WTC11 (cell line): ENCODE measurements at regions not wholly inside any gene's neighbourhood (a gene's known extent, or its start where the extent isn't known, plus 50 kb on each side); places are given as distances from the start of the nearest gene placed in this dataset.

Experiments
- ATAC-seq: fragments of 200-7000 bp; cut with Tn5 transposase; 2 replicates; pipeline ENCODE4 v1.10.0; 2021; ENCODE audit warnings: mild to moderate bottlenecking, moderate library complexity
- CTCF ChIA-PET: fragments of 300-600 bp; sonication (Branson Sonifier 250); formaldehyde crosslinking; loops from one replicate; lab custom pipeline; 2021; ENCODE audit warnings: antibody characterized with exemption; lab: Charles Lee
- POLR2A ChIA-PET: fragments of 350-600 bp; sonication (Branson Sonifier 250); formaldehyde crosslinking; loops from one replicate; lab custom pipeline; 2021; ENCODE audit warnings: antibody characterized with exemption; lab: Charles Lee
- DNase-seq: peaks from one replicate; pipeline ENCODE4 v3.0.0; 2021; ENCODE audit warnings: low spot score
- H3K27ac Mint-ChIP-seq: 2 replicates; pipeline ENCODE4 v1.8.0; 2021; ENCODE audit warnings: mixed read lengths
- H3K27me3 Mint-ChIP-seq: 2 replicates; pipeline ENCODE4 v1.8.0; 2021; ENCODE audit warnings: low read depth, mild to moderate bottlenecking, moderate library complexity, mixed read lengths
- H3K36me3 Mint-ChIP-seq: 2 replicates; pipeline ENCODE4 v1.8.0; 2021; ENCODE audit warnings: mixed read lengths
- H3K4me1 Mint-ChIP-seq: 2 replicates; pipeline ENCODE4 v1.8.0; 2022; ENCODE audit warnings: mixed read lengths
- H3K4me3 Mint-ChIP-seq: 2 replicates; pipeline ENCODE4 v1.8.0; 2021; ENCODE audit warnings: mild to moderate bottlenecking, moderate library complexity, mixed read lengths
- H3K9me3 Mint-ChIP-seq: 2 replicates; pipeline ENCODE4 v1.8.0; 2021; ENCODE audit warnings: mixed read lengths
- CREM ChIP-seq: sonication (generic); formaldehyde crosslinking; IDR thresholded peaks from 2 replicates; pipeline ENCODE4 v1.8.1; 2022; ENCODE audit warnings: mild to moderate bottlenecking, missing genetic modification reagents, moderate library complexity
- EMX1 ChIP-seq: fragments of 250-450 bp; sonication (Bioruptor Pico); IDR thresholded peaks from 2 replicates; pipeline ENCODE4 v1.8.0; 2021; ENCODE audit warnings: mild to moderate bottlenecking
- GTF2I ChIP-seq: fragments of 250-450 bp; sonication (Bioruptor Pico); conservative IDR thresholded peaks from 2 replicates; pipeline ENCODE4 v1.4.0; 2021; ENCODE audit warnings: mild to moderate bottlenecking
- HMGA2 ChIP-seq: fragments of 250-450 bp; sonication (Bioruptor Pico); IDR thresholded peaks from 2 replicates; pipeline ENCODE4 v1.4.0; 2021; ENCODE audit warnings: mild to moderate bottlenecking, moderate library complexity
- JAZF1 ChIP-seq: fragments of 250-450 bp; sonication (Bioruptor Pico); IDR thresholded peaks from 2 replicates; pipeline ENCODE4 v1.9.0; 2021; ENCODE audit warnings: moderate library complexity, mild to moderate bottlenecking, inconsistent platforms
- KAT7 ChIP-seq: sonication (generic); formaldehyde crosslinking; IDR thresholded peaks from 2 replicates; pipeline ENCODE4 v1.8.1; 2023; ENCODE audit warnings: missing genetic modification reagents, mild to moderate bottlenecking, borderline replicate concordance
- MYBL2 ChIP-seq: sonication (generic); formaldehyde crosslinking; IDR thresholded peaks from 2 replicates; pipeline ENCODE4 v1.8.1; 2023; ENCODE audit warnings: mild to moderate bottlenecking, moderate library complexity, missing genetic modification reagents
- NR2C2 ChIP-seq: sonication (generic); formaldehyde crosslinking; IDR thresholded peaks from 2 replicates; pipeline ENCODE4 v1.8.0; 2022; ENCODE audit warnings: mild to moderate bottlenecking, missing genetic modification reagents
- RELA ChIP-seq: sonication (generic); formaldehyde crosslinking; IDR thresholded peaks from 2 replicates; pipeline ENCODE4 v1.8.1; 2022; ENCODE audit warnings: missing genetic modification reagents, mild to moderate bottlenecking, borderline replicate concordance
- RORB ChIP-seq: fragments of 250-450 bp; sonication (Bioruptor Pico); IDR thresholded peaks from 2 replicates; pipeline ENCODE4 v1.9.0; 2021; ENCODE audit warnings: mild to moderate bottlenecking
- TCF7 ChIP-seq: sonication (generic); formaldehyde crosslinking; IDR thresholded peaks from 2 replicates; pipeline ENCODE4 v1.8.0; 2022; ENCODE audit warnings: mild to moderate bottlenecking, low read depth, missing genetic modification reagents, moderate library complexity
- TEAD1 ChIP-seq: sonication (generic); formaldehyde crosslinking; IDR thresholded peaks from 2 replicates; pipeline ENCODE4 v1.8.0; 2022; ENCODE audit warnings: mild to moderate bottlenecking, missing genetic modification reagents
- TEAD4 ChIP-seq: sonication (generic); formaldehyde crosslinking; IDR thresholded peaks from 2 replicates; pipeline ENCODE4 v1.8.0; 2022; ENCODE audit warnings: mild to moderate bottlenecking, missing genetic modification reagents
- ZNF416 ChIP-seq: fragments of 250-450 bp; sonication (Bioruptor Pico); IDR thresholded peaks from 2 replicates; pipeline ENCODE4 v1.9.0; 2021; ENCODE audit warnings: mild to moderate bottlenecking, inconsistent platforms
- ZNF423 ChIP-seq: fragments of 250-450 bp; sonication (Bioruptor Pico); IDR thresholded peaks from 2 replicates; pipeline ENCODE4 v2.1.2; 2022; ENCODE audit warnings: mild to moderate bottlenecking, moderate library complexity
- TF ChIP-seq, protein P1 (sequence below): sonication (generic); formaldehyde crosslinking; IDR thresholded peaks from 2 replicates; pipeline ENCODE4 v1.8.0; 2023; ENCODE audit warnings: mild to moderate bottlenecking, missing genetic modification reagents
- TF ChIP-seq, protein P2 (sequence below): sonication (generic); formaldehyde crosslinking; IDR thresholded peaks from 2 replicates; pipeline ENCODE4 v1.8.1; 2022; ENCODE audit warnings: missing genetic modification reagents, borderline replicate concordance
- TF ChIP-seq, protein P3 (sequence below): sonication (generic); formaldehyde crosslinking; IDR thresholded peaks from 2 replicates; pipeline ENCODE4 v1.8.1; 2023; ENCODE audit warnings: mild to moderate bottlenecking, missing genetic modification reagents, moderate library complexity
- TF ChIP-seq, protein P4 (sequence below): fragments of 250-450 bp; sonication (Bioruptor Pico); conservative IDR thresholded peaks from 2 replicates; pipeline ENCODE4 v1.9.0; 2021; ENCODE audit warnings: mild to moderate bottlenecking
- TF ChIP-seq, protein P5 (sequence below): sonication (generic); formaldehyde crosslinking; IDR thresholded peaks from 2 replicates; pipeline ENCODE4 v1.8.1; 2023; ENCODE audit warnings: mild to moderate bottlenecking, moderate library complexity, missing genetic modification reagents
- TF ChIP-seq, protein P6 (sequence below): fragments of 200-600 bp; IDR thresholded peaks from 2 replicates; pipeline ENCODE4 v1.8.0; 2022; ENCODE audit warnings: antibody characterized with exemption
- TF ChIP-seq, protein P7 (sequence below): sonication (generic); formaldehyde crosslinking; IDR thresholded peaks from 2 replicates; pipeline ENCODE4 v1.8.1; 2023; ENCODE audit warnings: mild to moderate bottlenecking, missing genetic modification reagents
- TF ChIP-seq, protein P8 (sequence below): sonication (generic); formaldehyde crosslinking; IDR thresholded peaks from 2 replicates; pipeline ENCODE4 v1.8.0; 2023; ENCODE audit warnings: missing genetic modification reagents

DNA sequence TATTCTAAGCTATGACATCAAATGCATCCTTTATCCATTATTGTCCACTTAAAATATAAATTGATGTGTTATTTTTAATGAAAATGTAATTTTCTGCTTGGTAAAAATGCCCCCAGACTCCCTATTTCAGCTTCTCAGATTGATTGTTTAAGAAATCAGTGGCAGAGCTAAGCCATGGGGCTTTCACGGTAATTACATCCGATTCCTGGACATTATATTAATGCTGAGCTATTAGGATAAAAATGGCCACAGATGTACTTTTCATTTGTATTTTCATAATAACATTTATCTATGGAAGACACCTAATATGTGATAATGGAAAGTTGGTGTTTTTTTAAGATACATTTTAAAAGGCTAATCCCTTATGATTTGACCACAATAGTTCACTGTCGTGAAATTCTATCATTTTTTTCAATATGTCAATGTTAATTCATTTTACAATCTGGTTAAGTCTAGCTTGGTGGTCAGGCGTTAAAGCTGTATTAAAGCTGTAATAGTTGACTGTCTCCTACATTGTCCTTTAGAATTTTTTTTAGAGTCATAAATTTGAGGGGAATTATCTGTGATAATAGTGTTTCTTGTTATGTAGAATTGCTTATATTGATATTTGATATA is 229.0 kb upstream of the UBE2E3 start:
- DNase-seq, result no peak
- POLR2A ChIA-PET, result no interaction called here
- H3K9me3 Mint-ChIP-seq, result peaks cover under 1% of the 10 kb centered on the region; the same call in 1 of the 2 replicates
- CTCF ChIA-PET, result no interaction called here
- no peak for ATAC-seq
- H3K36me3 Mint-ChIP-seq, result no peaks in the 10 kb centered on the region
- TF ChIP-seq ZNF423 (CRISPR knock-in tag) (no peak), TCF7 (no peak), GTF2I (CRISPR knock-in tag) (no peak), MYBL2 (CRISPR knock-in tag) (no peak), RELA (CRISPR knock-in tag) (no peak), TEAD1 (CRISPR knock-in tag) (no peak), ZNF416 (CRISPR knock-in tag) (no peak), TEAD4 (CRISPR knock-in tag) (no peak), JAZF1 (CRISPR knock-in tag) (no peak), RORB (CRISPR knock-in tag) (no peak)
- TF ChIP-seq, protein P1, sequence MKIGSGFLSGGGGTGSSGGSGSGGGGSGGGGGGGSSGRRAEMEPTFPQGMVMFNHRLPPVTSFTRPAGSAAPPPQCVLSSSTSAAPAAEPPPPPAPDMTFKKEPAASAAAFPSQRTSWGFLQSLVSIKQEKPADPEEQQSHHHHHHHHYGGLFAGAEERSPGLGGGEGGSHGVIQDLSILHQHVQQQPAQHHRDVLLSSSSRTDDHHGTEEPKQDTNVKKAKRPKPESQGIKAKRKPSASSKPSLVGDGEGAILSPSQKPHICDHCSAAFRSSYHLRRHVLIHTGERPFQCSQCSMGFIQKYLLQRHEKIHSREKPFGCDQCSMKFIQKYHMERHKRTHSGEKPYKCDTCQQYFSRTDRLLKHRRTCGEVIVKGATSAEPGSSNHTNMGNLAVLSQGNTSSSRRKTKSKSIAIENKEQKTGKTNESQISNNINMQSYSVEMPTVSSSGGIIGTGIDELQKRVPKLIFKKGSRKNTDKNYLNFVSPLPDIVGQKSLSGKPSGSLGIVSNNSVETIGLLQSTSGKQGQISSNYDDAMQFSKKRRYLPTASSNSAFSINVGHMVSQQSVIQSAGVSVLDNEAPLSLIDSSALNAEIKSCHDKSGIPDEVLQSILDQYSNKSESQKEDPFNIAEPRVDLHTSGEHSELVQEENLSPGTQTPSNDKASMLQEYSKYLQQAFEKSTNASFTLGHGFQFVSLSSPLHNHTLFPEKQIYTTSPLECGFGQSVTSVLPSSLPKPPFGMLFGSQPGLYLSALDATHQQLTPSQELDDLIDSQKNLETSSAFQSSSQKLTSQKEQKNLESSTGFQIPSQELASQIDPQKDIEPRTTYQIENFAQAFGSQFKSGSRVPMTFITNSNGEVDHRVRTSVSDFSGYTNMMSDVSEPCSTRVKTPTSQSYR, result no peak
- TF ChIP-seq, protein P2, sequence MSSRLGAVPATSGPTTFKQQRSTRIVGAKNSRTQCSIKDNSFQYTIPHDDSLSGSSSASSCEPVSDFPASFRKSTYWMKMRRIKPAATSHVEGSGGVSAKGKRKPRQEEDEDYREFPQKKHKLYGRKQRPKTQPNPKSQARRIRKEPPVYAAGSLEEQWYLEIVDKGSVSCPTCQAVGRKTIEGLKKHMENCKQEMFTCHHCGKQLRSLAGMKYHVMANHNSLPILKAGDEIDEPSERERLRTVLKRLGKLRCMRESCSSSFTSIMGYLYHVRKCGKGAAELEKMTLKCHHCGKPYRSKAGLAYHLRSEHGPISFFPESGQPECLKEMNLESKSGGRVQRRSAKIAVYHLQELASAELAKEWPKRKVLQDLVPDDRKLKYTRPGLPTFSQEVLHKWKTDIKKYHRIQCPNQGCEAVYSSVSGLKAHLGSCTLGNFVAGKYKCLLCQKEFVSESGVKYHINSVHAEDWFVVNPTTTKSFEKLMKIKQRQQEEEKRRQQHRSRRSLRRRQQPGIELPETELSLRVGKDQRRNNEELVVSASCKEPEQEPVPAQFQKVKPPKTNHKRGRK (CRISPR knock-in tag), result no peak
- TF ChIP-seq, protein P3, sequence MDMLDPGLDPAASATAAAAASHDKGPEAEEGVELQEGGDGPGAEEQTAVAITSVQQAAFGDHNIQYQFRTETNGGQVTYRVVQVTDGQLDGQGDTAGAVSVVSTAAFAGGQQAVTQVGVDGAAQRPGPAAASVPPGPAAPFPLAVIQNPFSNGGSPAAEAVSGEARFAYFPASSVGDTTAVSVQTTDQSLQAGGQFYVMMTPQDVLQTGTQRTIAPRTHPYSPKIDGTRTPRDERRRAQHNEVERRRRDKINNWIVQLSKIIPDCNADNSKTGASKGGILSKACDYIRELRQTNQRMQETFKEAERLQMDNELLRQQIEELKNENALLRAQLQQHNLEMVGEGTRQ (CRISPR knock-in tag), result no peak
- TF ChIP-seq, protein P4, sequence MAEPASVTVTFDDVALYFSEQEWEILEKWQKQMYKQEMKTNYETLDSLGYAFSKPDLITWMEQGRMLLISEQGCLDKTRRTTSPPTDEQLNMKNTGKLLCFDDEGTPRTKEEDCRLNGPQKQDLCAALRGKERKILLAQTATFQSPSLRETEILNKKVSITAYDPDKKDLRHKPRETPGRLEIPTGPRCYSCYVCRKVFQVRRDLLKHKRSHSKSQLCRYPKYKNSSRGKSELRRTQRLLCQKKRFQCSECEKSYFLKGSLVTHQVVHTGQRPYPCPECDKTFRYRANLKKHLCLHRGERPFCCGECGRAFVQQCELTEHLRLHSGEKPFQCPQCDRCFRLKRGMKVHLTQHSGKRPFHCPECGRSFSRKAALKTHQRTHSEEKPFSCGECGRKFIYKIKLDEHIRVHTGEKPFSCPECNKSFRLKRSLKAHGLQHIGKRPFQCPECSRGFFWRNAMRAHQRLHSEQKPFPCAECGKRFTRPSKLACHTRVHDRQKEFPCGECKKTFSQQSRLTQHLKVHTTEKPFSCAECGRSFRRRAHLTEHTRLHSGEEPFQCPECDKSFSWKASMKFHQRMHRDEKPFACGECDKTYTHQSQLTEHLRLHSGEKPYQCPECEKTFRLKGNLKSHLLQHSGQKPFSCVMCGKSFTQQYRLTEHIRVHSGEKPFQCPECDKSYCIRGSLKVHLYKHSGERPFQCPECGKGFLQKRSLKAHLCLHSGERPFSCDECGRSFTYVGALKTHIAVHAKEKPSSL, result no peak
- no peaks in the 10 kb centered on the region; the same call in 1 of the 2 replicates for H3K27me3 Mint-ChIP-seq
- H3K4me3 Mint-ChIP-seq, result no peak overlapping the region
- no peaks in the 10 kb centered on the region for H3K4me1 Mint-ChIP-seq
- H3K27ac Mint-ChIP-seq, result no peak overlapping the region

DNA sequence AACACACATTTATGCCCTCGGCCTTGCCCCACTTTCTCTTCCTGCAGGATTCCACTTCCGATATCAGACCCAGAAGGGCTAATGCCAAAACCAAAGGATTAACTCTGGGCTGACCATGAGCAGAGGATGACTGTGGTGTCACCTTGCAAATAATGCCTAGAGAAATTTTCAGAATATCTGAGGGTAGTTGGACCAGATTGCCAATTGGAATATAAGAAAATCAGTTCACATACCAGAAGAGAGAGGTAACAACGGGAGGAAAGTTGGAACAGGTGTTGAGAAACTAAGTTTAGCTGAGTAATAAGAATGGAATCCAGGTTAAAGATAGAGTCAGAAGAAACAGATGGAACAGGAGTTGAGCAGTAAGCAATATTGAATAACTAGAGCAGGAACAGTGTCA is 232.7 kb upstream of the UBE2E3 start:
- Mint-ChIP-seq H3K4me3 (no peak overlapping the region), H3K4me1 (no peaks in the 10 kb centered on the region), H3K36me3 (no peaks in the 10 kb centered on the region), H3K27me3 (no peaks in the 10 kb centered on the region; the same call in 1 of the 2 replicates), H3K27ac (no peak overlapping the region), H3K9me3 (peaks cover 4% of the 10 kb centered on the region; the same call in 1 of the 2 replicates)
- ChIA-PET CTCF (no interaction called here), POLR2A (no interaction called here)
- no peak for ATAC-seq
- no peak for DNase-seq
- TF ChIP-seq GTF2I (CRISPR knock-in tag), result no peak
- no peak for TF ChIP-seq KAT7 (CRISPR knock-in tag)
- TF ChIP-seq, protein P5, sequence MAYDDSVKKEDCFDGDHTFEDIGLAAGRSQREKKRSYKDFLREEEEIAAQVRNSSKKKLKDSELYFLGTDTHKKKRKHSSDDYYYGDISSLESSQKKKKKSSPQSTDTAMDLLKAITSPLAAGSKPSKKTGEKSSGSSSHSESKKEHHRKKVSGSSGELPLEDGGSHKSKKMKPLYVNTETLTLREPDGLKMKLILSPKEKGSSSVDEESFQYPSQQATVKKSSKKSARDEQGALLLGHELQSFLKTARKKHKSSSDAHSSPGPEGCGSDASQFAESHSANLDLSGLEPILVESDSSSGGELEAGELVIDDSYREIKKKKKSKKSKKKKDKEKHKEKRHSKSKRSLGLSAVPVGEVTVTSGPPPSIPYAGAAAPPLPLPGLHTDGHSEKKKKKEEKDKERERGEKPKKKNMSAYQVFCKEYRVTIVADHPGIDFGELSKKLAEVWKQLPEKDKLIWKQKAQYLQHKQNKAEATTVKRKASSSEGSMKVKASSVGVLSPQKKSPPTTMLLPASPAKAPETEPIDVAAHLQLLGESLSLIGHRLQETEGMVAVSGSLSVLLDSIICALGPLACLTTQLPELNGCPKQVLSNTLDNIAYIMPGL (CRISPR knock-in tag), result no peak
- TF ChIP-seq CREM (CRISPR knock-in tag), result no peak
- TF ChIP-seq, protein P6, sequence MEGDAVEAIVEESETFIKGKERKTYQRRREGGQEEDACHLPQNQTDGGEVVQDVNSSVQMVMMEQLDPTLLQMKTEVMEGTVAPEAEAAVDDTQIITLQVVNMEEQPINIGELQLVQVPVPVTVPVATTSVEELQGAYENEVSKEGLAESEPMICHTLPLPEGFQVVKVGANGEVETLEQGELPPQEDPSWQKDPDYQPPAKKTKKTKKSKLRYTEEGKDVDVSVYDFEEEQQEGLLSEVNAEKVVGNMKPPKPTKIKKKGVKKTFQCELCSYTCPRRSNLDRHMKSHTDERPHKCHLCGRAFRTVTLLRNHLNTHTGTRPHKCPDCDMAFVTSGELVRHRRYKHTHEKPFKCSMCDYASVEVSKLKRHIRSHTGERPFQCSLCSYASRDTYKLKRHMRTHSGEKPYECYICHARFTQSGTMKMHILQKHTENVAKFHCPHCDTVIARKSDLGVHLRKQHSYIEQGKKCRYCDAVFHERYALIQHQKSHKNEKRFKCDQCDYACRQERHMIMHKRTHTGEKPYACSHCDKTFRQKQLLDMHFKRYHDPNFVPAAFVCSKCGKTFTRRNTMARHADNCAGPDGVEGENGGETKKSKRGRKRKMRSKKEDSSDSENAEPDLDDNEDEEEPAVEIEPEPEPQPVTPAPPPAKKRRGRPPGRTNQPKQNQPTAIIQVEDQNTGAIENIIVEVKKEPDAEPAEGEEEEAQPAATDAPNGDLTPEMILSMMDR, result no peak
- TF ChIP-seq, protein P7, sequence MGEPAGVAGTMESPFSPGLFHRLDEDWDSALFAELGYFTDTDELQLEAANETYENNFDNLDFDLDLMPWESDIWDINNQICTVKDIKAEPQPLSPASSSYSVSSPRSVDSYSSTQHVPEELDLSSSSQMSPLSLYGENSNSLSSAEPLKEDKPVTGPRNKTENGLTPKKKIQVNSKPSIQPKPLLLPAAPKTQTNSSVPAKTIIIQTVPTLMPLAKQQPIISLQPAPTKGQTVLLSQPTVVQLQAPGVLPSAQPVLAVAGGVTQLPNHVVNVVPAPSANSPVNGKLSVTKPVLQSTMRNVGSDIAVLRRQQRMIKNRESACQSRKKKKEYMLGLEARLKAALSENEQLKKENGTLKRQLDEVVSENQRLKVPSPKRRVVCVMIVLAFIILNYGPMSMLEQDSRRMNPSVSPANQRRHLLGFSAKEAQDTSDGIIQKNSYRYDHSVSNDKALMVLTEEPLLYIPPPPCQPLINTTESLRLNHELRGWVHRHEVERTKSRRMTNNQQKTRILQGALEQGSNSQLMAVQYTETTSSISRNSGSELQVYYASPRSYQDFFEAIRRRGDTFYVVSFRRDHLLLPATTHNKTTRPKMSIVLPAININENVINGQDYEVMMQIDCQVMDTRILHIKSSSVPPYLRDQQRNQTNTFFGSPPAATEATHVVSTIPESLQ (CRISPR knock-in tag), result no peak
- TF ChIP-seq, protein P8, sequence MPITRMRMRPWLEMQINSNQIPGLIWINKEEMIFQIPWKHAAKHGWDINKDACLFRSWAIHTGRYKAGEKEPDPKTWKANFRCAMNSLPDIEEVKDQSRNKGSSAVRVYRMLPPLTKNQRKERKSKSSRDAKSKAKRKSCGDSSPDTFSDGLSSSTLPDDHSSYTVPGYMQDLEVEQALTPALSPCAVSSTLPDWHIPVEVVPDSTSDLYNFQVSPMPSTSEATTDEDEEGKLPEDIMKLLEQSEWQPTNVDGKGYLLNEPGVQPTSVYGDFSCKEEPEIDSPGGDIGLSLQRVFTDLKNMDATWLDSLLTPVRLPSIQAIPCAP (CRISPR knock-in tag), result no peak
- no peak for TF ChIP-seq NR2C2
- no peak for TF ChIP-seq EMX1 (CRISPR knock-in tag)
- no peak for TF ChIP-seq HMGA2 (CRISPR knock-in tag)
